Neural progenitor cell (in vitro differentiated cells): ENCODE measurements at regions not wholly inside any gene's neighbourhood (a gene's known extent, or its start where the extent isn't known, plus 50 kb on each side); places are given as distances from the start of the nearest gene placed in this dataset.

Source experiments
- CTCF ChIP-seq: fragments of 200-600 bp; sonication (generic); IDR thresholded peaks from 2 replicates; pipeline ENCODE4 v1.5.1; 2017; ENCODE audit warnings: antibody characterized with exemption, mild to moderate bottlenecking
- EZH2phosphoT487 ChIP-seq: fragments of 200-600 bp; sonication (generic); IDR thresholded peaks from 2 replicates; pipeline ENCODE4 v1.6.1; 2017; ENCODE audit warnings: antibody characterized with exemption

GRCh38 chr16:79938575-79938974 lies 338.0 kb upstream of the MAF start:
- no peak for TF ChIP-seq CTCF
- no peak for TF ChIP-seq EZH2phosphoT487
